IMR-90 (cell line): ENCODE measurements at regions not wholly inside any gene's neighbourhood (a gene's known extent, or its start where the extent isn't known, plus 50 kb on each side); places are given as distances from the start of the nearest gene placed in this dataset.

ENCODE experiments used
- ATAC-seq: fragments of 200-7000 bp; cut with Tn5 transposase; 2 replicates; pipeline ENCODE4 v1.9.1; 2020; ENCODE audit warnings: low read depth, mild to moderate bottlenecking, moderate library complexity
- BruUV-seq: library from RNA; stranded (reverse); fragments of 400-500 nt; replicated peaks from 2 replicates; lab custom pipeline; 2021; lab: Mats Ljungman, UMichigan
- CTCF ChIA-PET: fragments of 300-600 bp; formaldehyde crosslinking; extraction: SDS; loops from one replicate; lab custom pipeline; 2021; ENCODE audit warnings: antibody characterized with exemption; lab: Yijun Ruan, JAX
- POLR2A ChIA-PET: fragments of 300-600 bp; sonication (Branson Sonifier 250); formaldehyde crosslinking; loops from one replicate; lab custom pipeline; 2022; ENCODE audit warnings: antibody characterized with exemption; ENCODE audit not compliant: unreplicated experiment; lab: Charles Lee
- DNase-seq: peaks from one replicate; pipeline ENCODE4 v3.0.0; 2013
- H2AFZ ChIP-seq: replicated peaks from 2 replicates; pipeline ENCODE3; 2013; ENCODE audit warnings: low read length, mild to moderate bottlenecking; ENCODE audit not compliant: poor library complexity
- H2AK5ac ChIP-seq: 2 replicates; pipeline ENCODE4 v1.6.1; 2013; ENCODE audit warnings: low read depth, low read length, inconsistent platforms
- H2AK9ac ChIP-seq: replicated peaks from 2 replicates; pipeline ENCODE3; 2013; ENCODE audit warnings: mild to moderate bottlenecking, low read depth, low read length, moderate library complexity; ENCODE audit not compliant: poor library complexity
- H2BK120ac ChIP-seq: 2 replicates; pipeline ENCODE4 v1.6.1; 2013; ENCODE audit warnings: low read depth, low read length, inconsistent platforms
- H2BK15ac ChIP-seq: 3 replicates; pipeline ENCODE4 v1.6.1; 2013; ENCODE audit warnings: low read depth, low read length, inconsistent platforms
- H2BK20ac ChIP-seq: 2 replicates; pipeline ENCODE4 v1.6.1; 2013; ENCODE audit warnings: low read depth, mild to moderate bottlenecking, inconsistent platforms, low read length, moderate library complexity
- H2BK5ac ChIP-seq: 2 replicates; pipeline ENCODE4 v1.6.1; 2013; ENCODE audit warnings: mild to moderate bottlenecking, low read depth, low read length, inconsistent platforms; ENCODE audit not compliant: poor library complexity, severe bottlenecking
- H3K14ac ChIP-seq: replicated peaks from 2 replicates; pipeline ENCODE4 v1.6.1; 2013; ENCODE audit warnings: low read depth, low read length, inconsistent platforms
- H3K18ac ChIP-seq: 2 replicates; pipeline ENCODE4 v1.6.1; 2013; ENCODE audit warnings: low read depth, low read length, control low read depth
- H3K23ac ChIP-seq: 2 replicates; pipeline ENCODE4 v1.6.1; 2013; ENCODE audit warnings: low read depth, low read length, inconsistent platforms
- H3K27ac ChIP-seq: 2 replicates; pipeline ENCODE4 v1.5.1; 2013; ENCODE audit warnings: mild to moderate bottlenecking, control low read depth, low read length; ENCODE audit not compliant: insufficient read depth
- H3K27me3 ChIP-seq: 2 replicates; pipeline ENCODE4 v1.6.1; 2013; ENCODE audit warnings: low read length; ENCODE audit not compliant: control insufficient read depth, insufficient read depth
- H3K36me3 ChIP-seq: 2 replicates; pipeline ENCODE4 v1.6.1; 2013; ENCODE audit warnings: low read length, mixed read lengths; ENCODE audit not compliant: control insufficient read depth, insufficient read depth
- H3K4ac ChIP-seq: 2 replicates; pipeline ENCODE4 v1.6.1; 2013; ENCODE audit warnings: low read depth, low read length, inconsistent platforms
- H3K4me1 ChIP-seq: 2 replicates; pipeline ENCODE4 v1.6.1; 2013; ENCODE audit warnings: low read length, mixed read lengths; ENCODE audit not compliant: control insufficient read depth, insufficient read depth
- H3K4me2 ChIP-seq: 2 replicates; pipeline ENCODE4 v1.6.1; 2013; ENCODE audit warnings: low read depth, mild to moderate bottlenecking, control low read depth, low read length, moderate library complexity
- H3K4me3 ChIP-seq: 2 replicates; pipeline ENCODE4 v1.5.1; 2013; ENCODE audit warnings: low read depth, mild to moderate bottlenecking, control low read depth, low read length, moderate library complexity; ENCODE audit not compliant: insufficient read depth
- H3K56ac ChIP-seq: 2 replicates; pipeline ENCODE4 v1.6.1; 2013; ENCODE audit warnings: low read length, inconsistent platforms; ENCODE audit not compliant: insufficient read depth; ENCODE audit errors: extremely low read depth
- H3K79me1 ChIP-seq, 2 experiments: 2 replicates each; pipeline ENCODE4 v1.6.1; 2013; ENCODE audit warnings: low read length in 2 of 2, inconsistent platforms in 1 of 2, low read depth in 1 of 2
- H3K9ac ChIP-seq: 2 replicates; pipeline ENCODE4 v1.6.1; 2013; ENCODE audit warnings: low read depth, low read length, control low read depth
- H3K9me1 ChIP-seq: 2 replicates; pipeline ENCODE4 v1.6.1; 2013; ENCODE audit warnings: low read length, inconsistent platforms; ENCODE audit not compliant: insufficient read depth
- H3K9me3 ChIP-seq: 2 replicates; pipeline ENCODE4 v1.6.1; 2013; ENCODE audit warnings: low read length; ENCODE audit not compliant: control insufficient read depth, insufficient read depth
- H4K20me1 ChIP-seq: 2 replicates; pipeline ENCODE4 v1.6.1; 2013; ENCODE audit warnings: low read length, inconsistent platforms; ENCODE audit not compliant: insufficient read depth
- H4K5ac ChIP-seq: 2 replicates; pipeline ENCODE4 v1.6.1; 2013; ENCODE audit warnings: mild to moderate bottlenecking, low read depth, low read length, control low read depth
- H4K8ac ChIP-seq, 2 experiments: 2 replicates each; pipeline ENCODE4 v1.6.1; 2013; ENCODE audit warnings: low read depth in 2 of 2, low read length in 2 of 2, control low read depth in 1 of 2, inconsistent platforms in 1 of 2
- H4K91ac ChIP-seq: 2 replicates; pipeline ENCODE4 v1.6.1; 2013; ENCODE audit warnings: low read depth, low read length, inconsistent platforms; ENCODE audit not compliant: insufficient read depth
- CEBPB ChIP-seq: IDR thresholded peaks from 2 replicates; pipeline ENCODE4 v1.6.1; 2012; ENCODE audit warnings: low read depth, low read length, improper control_type of control experiment
- CHD1 ChIP-seq: IDR thresholded peaks from 2 replicates; pipeline ENCODE4 v1.6.1; 2012; ENCODE audit warnings: low read depth, low read length, improper control_type of control experiment
- CTCF ChIP-seq: conservative IDR thresholded peaks from 2 replicates; pipeline ENCODE4 v1.5.1; 2012; ENCODE audit warnings: mild to moderate bottlenecking, low read depth, low read length, improper control_type of control experiment
- ELK1 ChIP-seq: fragments of 150-350 bp; IDR thresholded peaks from 2 replicates; pipeline ENCODE4 v1.6.1; 2016; ENCODE audit warnings: low read depth, mild to moderate bottlenecking, low read length, moderate library complexity, borderline replicate concordance
- FOS ChIP-seq: fragments of 150-350 bp; IDR thresholded peaks from 2 replicates; pipeline ENCODE4 v1.6.1; 2016; ENCODE audit warnings: low read depth, low read length
- MAFK ChIP-seq: IDR thresholded peaks from 2 replicates; pipeline ENCODE4 v1.6.1; 2012; ENCODE audit warnings: low read depth, low read length, improper control_type of control experiment
- MAZ ChIP-seq: IDR thresholded peaks from 2 replicates; pipeline ENCODE4 v1.6.1; 2012; ENCODE audit warnings: low read depth, mild to moderate bottlenecking, low read length, improper control_type of control experiment, moderate library complexity, borderline replicate concordance
- NFE2L2 ChIP-seq: fragments of 150-350 bp; IDR thresholded peaks from 2 replicates; pipeline ENCODE4 v1.6.1; 2016; ENCODE audit warnings: low read depth, mild to moderate bottlenecking, low read length
- POLR2A ChIP-seq: IDR thresholded peaks from 2 replicates; pipeline ENCODE4 v1.6.1; 2012; ENCODE audit warnings: mild to moderate bottlenecking, low read depth, low read length
- RAD21 ChIP-seq: IDR thresholded peaks from 2 replicates; pipeline ENCODE4 v1.6.1; 2012; ENCODE audit warnings: low read length, improper control_type of control experiment
- RCOR1 ChIP-seq: IDR thresholded peaks from 2 replicates; pipeline ENCODE4 v1.6.1; 2012; ENCODE audit warnings: mild to moderate bottlenecking, low read length, improper control_type of control experiment; ENCODE audit not compliant: insufficient replicate concordance
- SMC3 ChIP-seq: fragments of 150-350 bp; IDR thresholded peaks from 2 replicates; pipeline ENCODE4 v1.6.1; 2016; ENCODE audit warnings: low read depth, mild to moderate bottlenecking, antibody characterized with exemption, low read length, moderate library complexity
- WGBS, 2 experiments: methylation state at CpG; one replicate each; pipeline versions ENCODE4 v1.1.5 to v1.1.7; 2013; ENCODE audit warnings: missing lambda C conversion rate in 2 of 2; ENCODE audit not compliant: insufficient read length in 1 of 2; ENCODE audit errors: extremely low coverage in 2 of 2; 5-methylcytosine and 5-hydroxymethylcytosine counted together
- dilution Hi-C: fragments of 300-500 bp; cut with HindIII; formaldehyde crosslinking; loops from one replicate; pipeline ENCODE4 v1.14.3; 2018; ENCODE audit warnings: low sequenced_read_pairs; ENCODE audit not compliant: unreplicated experiment
- in situ Hi-C: fragments of 300-500 bp; cut with MboI; formaldehyde crosslinking; loops from 3 replicates; pipeline ENCODE4 v1.14.3; 2019; ENCODE audit warnings: low sequenced_read_pairs, inconsistent platforms, mixed read lengths
- intact Hi-C: fragments of 100-400 bp; cut with micrococcal nuclease; formaldehyde crosslinking; loops from 2 replicates; pipeline ENCODE4 v1.10.0; 2022

- in situ Hi-C loops = loop anchor here (25.0 kb wide), 1 partner anchor 327 kb away; no protein-coding TSS in a partner anchor
- CTCF ChIA-PET = no interaction called here
Measured at GRCh38 chr13:76014406-76015318, 378.5 kb downstream of the LMO7 start.

More at GRCh38 chr13:76014406-76015318, 378.5 kb downstream of the LMO7 start:
- Histone ChIP-seq H3K4me1 (peaks cover 8% of the 10 kb centered on the region), H3K9me1 (peaks cover 6% of the 10 kb centered on the region; the same call in 1 of the 2 replicates), H2BK20ac (peak overlapping the region; percentile 88), H3K18ac (peak overlapping the region; percentile 67), H3K27me3 (no peaks in the 10 kb centered on the region), H2AFZ (peak overlapping the region; percentile 27), H3K4me2 (peak overlapping the region; percentile 59), H4K20me1 (no peaks in the 10 kb centered on the region), H2AK9ac (no peak overlapping the region), H3K9ac (no peak overlapping the region), H3K4me3 (no peak overlapping the region), H2BK120ac (peak overlapping the region; percentile 69), H2BK5ac (peak overlapping the region; percentile 22), H3K79me1 (no peaks in the 10 kb centered on the region), H3K36me3 (no peaks in the 10 kb centered on the region), H3K9me3 (no peaks in the 10 kb centered on the region), H2AK5ac (peak overlapping the region; percentile 61; the same call in 1 of the 2 replicates), H3K14ac (peak overlapping the region; percentile 43; the same call in 1 of the 2 replicates), H3K23ac (peak overlapping the region; percentile 63; the same call in 1 of the 2 replicates), H3K27ac (no peak overlapping the region), H4K8ac (peak overlapping the region in 1 of 2 experiments; percentile 61; a peak in 1 of 4 replicates), H3K56ac (no peak overlapping the region), H3K4ac (peak overlapping the region; percentile 72), H4K5ac (peak overlapping the region; percentile 46), H2BK15ac (peak overlapping the region; percentile 47; the same call in 1 of the 3 replicates), H4K91ac (peak overlapping the region; percentile 46)
- TF ChIP-seq NFE2L2 = no peak
- no peak for TF ChIP-seq CTCF
- no peak for TF ChIP-seq RAD21
- no peak for TF ChIP-seq FOS
- TF ChIP-seq ELK1 = no peak
- TF ChIP-seq MAZ = no peak
- TF ChIP-seq CHD1 = no peak
- no peak for TF ChIP-seq SMC3
- no peak for TF ChIP-seq RCOR1
- TF ChIP-seq MAFK = no peak
- no peak for TF ChIP-seq POLR2A
- no peak for TF ChIP-seq CEBPB
- intact Hi-C loops (loop anchor here (5.0 kb wide), 1 partner anchor 132 kb away; no protein-coding TSS in a partner anchor), dilution Hi-C loops (no loop called here)
- POLR2A ChIA-PET = no interaction called here
- no CpG with 5 or more reads among the region's 5 CpGs for whole genome bisulfite sequencing, 2 experiments
- no TSS peak for BruUV-seq
- ATAC-seq (peak; percentile 50), DNase-seq (peak; percentile 80)
